ENCODE measurements at regions not wholly inside any gene's neighbourhood (a gene's known extent, or its start where the extent isn't known, plus 50 kb on each side); places are given as distances from the start of the nearest gene placed in this dataset.

DNA sequence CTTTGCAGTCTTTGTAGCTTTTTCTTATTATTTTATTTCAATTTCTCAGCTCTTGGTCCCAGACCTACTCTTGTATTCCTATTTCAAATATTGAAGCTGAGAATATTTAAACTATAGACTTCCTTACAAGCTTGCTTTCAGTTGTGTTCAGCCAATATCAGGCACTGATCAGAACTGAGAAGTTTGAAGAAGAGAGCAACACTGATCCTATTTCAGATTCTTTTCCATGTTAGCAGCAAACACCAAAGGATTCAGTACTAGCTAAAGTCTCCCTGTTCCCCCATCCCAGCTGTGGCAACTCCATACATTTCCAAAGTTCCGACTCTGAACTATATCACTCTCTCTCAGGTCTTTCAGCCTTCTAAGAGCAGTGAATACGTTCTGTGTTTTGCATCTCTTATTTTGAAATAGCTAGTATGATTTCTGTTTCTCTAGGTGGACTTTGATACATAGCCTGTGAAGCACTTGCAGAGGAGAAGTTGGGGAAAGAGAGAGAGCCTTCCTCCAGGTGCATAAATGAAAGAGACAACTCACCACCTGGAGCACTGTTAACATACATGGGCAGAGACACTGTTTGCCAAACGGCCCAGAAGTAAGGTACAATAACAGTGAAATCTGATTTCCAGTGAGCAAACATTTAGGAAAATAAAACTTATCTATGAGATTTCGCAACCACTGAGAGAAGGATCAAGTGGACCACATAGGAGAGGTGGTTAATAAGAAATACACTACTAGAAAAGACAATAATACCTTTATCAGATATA, 135.0 kb upstream of the ZNF804A start:
- TF ChIP-seq TCF12 (IDR thresholded peaks at IDR 0.05; ENCODE audit: low read depth) = no peak

GRCh38 chr2:184463866-184464248, 134.5 kb upstream of the ZNF804A start:
- no peak for TF ChIP-seq YY1 (IDR thresholded peaks at IDR 0.05; ENCODE audit: low read depth)
- no peak for TF ChIP-seq REST (IDR thresholded peaks at IDR 0.05; ENCODE audit: low read depth)
- TF ChIP-seq TCF12 (IDR thresholded peaks at IDR 0.05; ENCODE audit: low read depth) = no peak
- TF ChIP-seq ZBTB7A (IDR thresholded peaks at IDR 0.05; ENCODE audit: low read depth) = no peak

DNA sequence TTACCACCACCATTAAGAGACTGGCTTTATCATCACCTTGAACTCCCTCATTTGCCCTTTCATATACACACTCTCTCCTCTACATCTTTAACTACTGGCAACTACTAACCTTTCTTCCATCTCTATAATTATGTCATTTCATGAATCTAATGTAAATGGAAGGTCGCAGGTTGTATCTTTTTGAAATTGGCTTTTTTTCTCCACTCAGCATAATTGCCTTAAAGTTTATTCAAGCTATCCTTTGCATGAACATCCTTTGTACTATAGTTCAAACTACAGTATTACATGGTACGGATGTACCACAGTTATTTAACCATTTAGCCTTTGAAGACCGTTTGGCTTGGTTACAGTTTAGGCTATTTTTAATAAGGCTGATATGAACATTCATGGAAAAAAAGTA, 129.5 kb upstream of the ZNF804A start:
- no peak for TF ChIP-seq TCF12 (IDR thresholded peaks at IDR 0.05; ENCODE audit: low read depth)
- no peak for TF ChIP-seq NFIC (IDR thresholded peaks at IDR 0.05)
- no peak for TF ChIP-seq TAF1 (IDR thresholded peaks at IDR 0.05; ENCODE audit: low read depth)
- no peak for TF ChIP-seq CREB1 (IDR thresholded peaks at IDR 0.05; ENCODE audit: low read depth)
- TF ChIP-seq, protein P1, sequence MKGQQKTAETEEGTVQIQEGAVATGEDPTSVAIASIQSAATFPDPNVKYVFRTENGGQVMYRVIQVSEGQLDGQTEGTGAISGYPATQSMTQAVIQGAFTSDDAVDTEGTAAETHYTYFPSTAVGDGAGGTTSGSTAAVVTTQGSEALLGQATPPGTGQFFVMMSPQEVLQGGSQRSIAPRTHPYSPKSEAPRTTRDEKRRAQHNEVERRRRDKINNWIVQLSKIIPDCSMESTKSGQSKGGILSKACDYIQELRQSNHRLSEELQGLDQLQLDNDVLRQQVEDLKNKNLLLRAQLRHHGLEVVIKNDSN (IDR thresholded peaks at IDR 0.05) = no peak
- TF ChIP-seq EP300 (IDR thresholded peaks at IDR 0.05; ENCODE audit: borderline replicate concordance) = no peak
- TF ChIP-seq YY1 (IDR thresholded peaks at IDR 0.05; ENCODE audit: low read depth) = no peak
- no peak for TF ChIP-seq TEAD4 (IDR thresholded peaks at IDR 0.05)
- TF ChIP-seq MAX (IDR thresholded peaks at IDR 0.05) = no peak
- no peak for TF ChIP-seq FOXM1 (IDR thresholded peaks at IDR 0.05; ENCODE audit: borderline replicate concordance, low read depth)
- no peak for TF ChIP-seq CEBPB (IDR thresholded peaks at IDR 0.05)
- TF ChIP-seq ZBTB7A (IDR thresholded peaks at IDR 0.05; ENCODE audit: low read depth) = no peak
- no peak for TF ChIP-seq EGR1 (IDR thresholded peaks at IDR 0.05)
- TF ChIP-seq RAD21 (IDR thresholded peaks at IDR 0.05; ENCODE audit: low read depth) = no peak
- TF ChIP-seq REST (IDR thresholded peaks at IDR 0.05; ENCODE audit: low read depth) = no peak

GRCh38 chr2:184472481-184472880, 125.8 kb upstream of the ZNF804A start:
- TF ChIP-seq REST (IDR thresholded peaks at IDR 0.05; ENCODE audit: low read depth) (no peak), YY1 (IDR thresholded peaks at IDR 0.05; ENCODE audit: low read depth) (no peak), TEAD4 (IDR thresholded peaks at IDR 0.05) (no peak), TCF12 (IDR thresholded peaks at IDR 0.05; ENCODE audit: low read depth) (no peak), RAD21 (IDR thresholded peaks at IDR 0.05; ENCODE audit: low read depth) (no peak), EGR1 (IDR thresholded peaks at IDR 0.05) (no peak), ZBTB7A (IDR thresholded peaks at IDR 0.05; ENCODE audit: low read depth) (no peak), NFIC (IDR thresholded peaks at IDR 0.05) (no peak), CREB1 (IDR thresholded peaks at IDR 0.05; ENCODE audit: low read depth) (no peak), TAF1 (IDR thresholded peaks at IDR 0.05; ENCODE audit: low read depth) (no peak), EP300 (IDR thresholded peaks at IDR 0.05; ENCODE audit: borderline replicate concordance) (no peak)
- TF ChIP-seq, protein P1 (IDR thresholded peaks at IDR 0.05) = no peak

GRCh38 chr2:184481865-184482264, 116.5 kb upstream of the ZNF804A start:
- TF ChIP-seq NFIC (IDR thresholded peaks at IDR 0.05) = no peak
- TF ChIP-seq REST (IDR thresholded peaks at IDR 0.05; ENCODE audit: low read depth) = no peak
- no peak for TF ChIP-seq TAF1 (IDR thresholded peaks at IDR 0.05; ENCODE audit: low read depth)
- TF ChIP-seq, protein P1 (IDR thresholded peaks at IDR 0.05) = no peak
- no peak for TF ChIP-seq EP300 (IDR thresholded peaks at IDR 0.05; ENCODE audit: borderline replicate concordance)
- TF ChIP-seq YY1 (IDR thresholded peaks at IDR 0.05; ENCODE audit: low read depth) = no peak
- no peak for TF ChIP-seq TEAD4 (IDR thresholded peaks at IDR 0.05)
- no peak for TF ChIP-seq ZBTB7A (IDR thresholded peaks at IDR 0.05; ENCODE audit: low read depth)
- TF ChIP-seq CREB1 (IDR thresholded peaks at IDR 0.05; ENCODE audit: low read depth) = no peak
- no peak for TF ChIP-seq CEBPB (IDR thresholded peaks at IDR 0.05)
- TF ChIP-seq RAD21 (IDR thresholded peaks at IDR 0.05; ENCODE audit: low read depth) = no peak
- no peak for TF ChIP-seq TCF12 (IDR thresholded peaks at IDR 0.05; ENCODE audit: low read depth)
- TF ChIP-seq MAX (IDR thresholded peaks at IDR 0.05) = no peak
